ENCODE measurements at regions not wholly inside any gene's neighbourhood (a gene's known extent, or its start where the extent isn't known, plus 50 kb on each side); places are given as distances from the start of the nearest gene placed in this dataset.

DNA sequence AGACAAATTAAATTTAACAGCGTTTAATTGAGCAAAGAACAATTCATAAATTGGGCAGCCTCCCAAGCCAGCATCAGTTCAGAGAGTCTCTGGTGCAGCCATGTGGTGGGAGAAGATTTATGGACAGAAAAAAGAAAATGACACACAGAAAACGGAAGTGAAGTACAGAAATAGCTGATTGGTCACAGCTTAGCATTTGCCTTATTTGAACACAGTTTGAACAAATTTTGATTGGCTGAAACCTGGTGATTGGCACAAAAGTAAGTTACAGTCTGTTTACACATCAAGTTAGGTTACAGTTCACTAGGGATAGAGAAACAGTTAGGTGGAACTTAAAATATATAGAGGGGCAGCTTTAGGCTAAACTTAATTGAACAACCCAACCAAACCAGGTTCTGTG lies 720.1 kb downstream of the TYW1 start:
- TF ChIP-seq, protein P1, sequence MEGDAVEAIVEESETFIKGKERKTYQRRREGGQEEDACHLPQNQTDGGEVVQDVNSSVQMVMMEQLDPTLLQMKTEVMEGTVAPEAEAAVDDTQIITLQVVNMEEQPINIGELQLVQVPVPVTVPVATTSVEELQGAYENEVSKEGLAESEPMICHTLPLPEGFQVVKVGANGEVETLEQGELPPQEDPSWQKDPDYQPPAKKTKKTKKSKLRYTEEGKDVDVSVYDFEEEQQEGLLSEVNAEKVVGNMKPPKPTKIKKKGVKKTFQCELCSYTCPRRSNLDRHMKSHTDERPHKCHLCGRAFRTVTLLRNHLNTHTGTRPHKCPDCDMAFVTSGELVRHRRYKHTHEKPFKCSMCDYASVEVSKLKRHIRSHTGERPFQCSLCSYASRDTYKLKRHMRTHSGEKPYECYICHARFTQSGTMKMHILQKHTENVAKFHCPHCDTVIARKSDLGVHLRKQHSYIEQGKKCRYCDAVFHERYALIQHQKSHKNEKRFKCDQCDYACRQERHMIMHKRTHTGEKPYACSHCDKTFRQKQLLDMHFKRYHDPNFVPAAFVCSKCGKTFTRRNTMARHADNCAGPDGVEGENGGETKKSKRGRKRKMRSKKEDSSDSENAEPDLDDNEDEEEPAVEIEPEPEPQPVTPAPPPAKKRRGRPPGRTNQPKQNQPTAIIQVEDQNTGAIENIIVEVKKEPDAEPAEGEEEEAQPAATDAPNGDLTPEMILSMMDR (IDR thresholded peaks at IDR 0.05; ENCODE audit: low read length): no peak
- no peak for TF ChIP-seq EZH2 (optimal IDR thresholded peaks at IDR 0.05; ENCODE audit: low read depth, low read length)
